ENCODE measurements at regions not wholly inside any gene's neighbourhood (a gene's known extent, or its start where the extent isn't known, plus 50 kb on each side); places are given as distances from the start of the nearest gene placed in this dataset.

GRCh38 chr4:182136201-182136600, 107.0 kb upstream of the TENM3 start:
- TF ChIP-seq CHD1 (IDR thresholded peaks at IDR 0.05; ENCODE audit: low read depth, low read length) (no peak), USF2 (IDR thresholded peaks at IDR 0.05; ENCODE audit: low read depth, low read length) (no peak), FOS (IDR thresholded peaks at IDR 0.05; ENCODE audit: low read depth, low read length) (no peak), CEBPB (IDR thresholded peaks at IDR 0.05; ENCODE audit: low read depth, low read length) (no peak)
- Histone ChIP-seq H2AFZ (replicated peaks; ENCODE audit: low read length, poor library complexity) (no peak overlapping the region), H2BK120ac (ENCODE audit: low read depth, low read length) (no peak overlapping the region), H3K27me3 (ENCODE audit: control insufficient read depth, insufficient read depth, low read length) (no peaks in the 10 kb centered on the region), H3K56ac (ENCODE audit: extremely low read depth, insufficient read depth, low read length) (no peak overlapping the region), H3K9me3 (ENCODE audit: control insufficient read depth, insufficient read depth, low read length) (no peaks in the 10 kb centered on the region), H4K20me1 (ENCODE audit: insufficient read depth, low read length) (no peaks in the 10 kb centered on the region), H3K18ac (ENCODE audit: low read depth, low read length) (no peak overlapping the region), H3K14ac (replicated peaks; ENCODE audit: low read depth, low read length) (no peak overlapping the region), H3K79me1 (ENCODE audit: low read depth in 1 of 2, low read length in 2 of 2) (no peaks in the 10 kb centered on the region), H2AK9ac (replicated peaks; ENCODE audit: low read depth, low read length, poor library complexity) (no peak overlapping the region), H3K4me3 (ENCODE audit: insufficient read depth, low read depth, low read length) (no peak overlapping the region), H3K23ac (ENCODE audit: low read depth, low read length) (no peak overlapping the region), H3K4me1 (ENCODE audit: control insufficient read depth, insufficient read depth, low read length) (no peaks in the 10 kb centered on the region), H2BK5ac (ENCODE audit: low read depth, low read length, poor library complexity, severe bottlenecking) (no peak overlapping the region), H2BK20ac (ENCODE audit: low read depth, low read length) (no peak overlapping the region), H3K27ac (ENCODE audit: insufficient read depth, low read length) (no peak overlapping the region), H3K9me1 (ENCODE audit: insufficient read depth, low read length) (0 out of 2 replicates have a peak, but pooled peaks cover 2% of the 10 kb centered on the region), H4K5ac (ENCODE audit: low read depth, low read length) (no peak overlapping the region), H2AK5ac (ENCODE audit: low read depth, low read length) (no peak overlapping the region), H3K4me2 (ENCODE audit: low read depth, low read length) (no peak overlapping the region), H3K4ac (ENCODE audit: low read depth, low read length) (no peak overlapping the region), H4K91ac (ENCODE audit: insufficient read depth, low read depth, low read length) (no peak overlapping the region), H4K8ac (ENCODE audit: low read depth in 2 of 2, low read length in 2 of 2) (no peak overlapping the region), H3K9ac (ENCODE audit: low read depth, low read length) (no peak overlapping the region), H2BK15ac (ENCODE audit: low read depth, low read length) (no peak overlapping the region), H3K36me3 (ENCODE audit: control insufficient read depth, insufficient read depth, low read length) (no peaks in the 10 kb centered on the region)
- intact Hi-C loops (cut with micrococcal nuclease) (no loop called here), in situ Hi-C loops (cut with MboI; ENCODE audit: low sequenced_read_pairs) (no loop called here), dilution Hi-C loops (cut with HindIII; ENCODE audit: low sequenced_read_pairs, unreplicated experiment) (no loop called here)
- no TSS peak for BruUV-seq (replicated peaks)
- DNase-seq = no peak
- CTCF ChIA-PET = no interaction called here
- POLR2A ChIA-PET (ENCODE audit: unreplicated experiment) = interaction anchor here (0.7 kb wide), 1 partner anchor 23 kb away, joined by 7 read pairs; no protein-coding TSS in a partner anchor
- no CpG with 5 or more reads among the region's 3 CpGs for whole genome bisulfite sequencing, 2 experiments (ENCODE audit: extremely low coverage in 2 of 2, insufficient read length in 1 of 2)
- no peak for ATAC-seq (ENCODE audit: low read depth)

All from IMR-90 (cell line).